Heart left ventricle (tissue), 13 donors: ENCODE measurements at regions not wholly inside any gene's neighbourhood (a gene's known extent, or its start where the extent isn't known, plus 50 kb on each side); places are given as distances from the start of the nearest gene placed in this dataset.

Source experiments
- CTCF ChIP-seq, 12 donors: fragments of 200-600 bp; sonication (generic) in 4 of 12; IDR thresholded peaks; one replicate each; pipeline versions ENCODE4 v1.5.0 to v1.8.0; 2018 to 2022; ENCODE audit warnings: antibody characterized with exemption in 12 of 12, mild to moderate bottlenecking in 5 of 12
- POLR2A ChIP-seq, 2 donors: fragments of 450-650 bp; IDR thresholded peaks; one replicate each; pipeline ENCODE4 v1.6.1; 2017; ENCODE audit warnings: antibody characterized with exemption in 2 of 2, mild to moderate bottlenecking in 2 of 2, moderate library complexity in 2 of 2
- donor health status: ischemic (EF 13 %, LVEDD 7.1; RV severe dilation, severe dysfunction).
- donor health status: DM: no; HTN: yes; CAD: no.
- donor health status: DM: no; HTN: no; CAD: no.
- donor health status: ischemic (EF 25% LVEDD 6.9; RV normal size, moderate dysfunction).
- donor health status: ischemic (EF 25% LVEDD 5.7; RV mildly dilated, moderate dysfunction).
- donor health status: ischemic (EF 35%, LVEDD 5.7; RV mildly dilated, moderate dysfunction).
- donor health status: nonischemic (EF 11% LVEDD 7.7; RV severe dilation, severe dysfunction).
- donor health status: DM: yes; HTN: yes; CAD: no.
- donor health status: PGD.
- donor health status: ischemic (EF 29% LVEDD 5.4; RV normal size, mild dysfunction).
- donor health status: nonischemic (EF 23%, LVEDD 6.1; RV moderate dilation, normal function).

- no peak for TF ChIP-seq CTCF (IDR thresholded peaks at IDR 0.05)
- no peak for TF ChIP-seq POLR2A (IDR thresholded peaks at IDR 0.05)
Observed at GRCh38 chr2:111669928-111670695, 213.9 kb downstream of the ANAPC1 start.
